Cardiac muscle cell (in vitro differentiated cells and primary cell): ENCODE measurements at regions not wholly inside any gene's neighbourhood (a gene's known extent, or its start where the extent isn't known, plus 50 kb on each side); places are given as distances from the start of the nearest gene placed in this dataset.
A peak's percentile ranks its signal among the peaks of the same experiment; 100 is the strongest.

Experiments used
- DNase-seq, 2 donors: peaks; one replicate each; pipeline versions ENCODE4 v3.0.0 to v3.0.0-alpha.2; 2010 to 2017; ENCODE audit warnings: low read depth in 1 of 2, low spot score in 1 of 2
- H3K27ac ChIP-seq: fragments of 200-600 bp; sonication (generic); 2 replicates; pipeline ENCODE4 v1.5.1; 2016
- H3K27me3 ChIP-seq: fragments of 200-600 bp; sonication (generic); 2 replicates; pipeline ENCODE4 v1.6.0; 2016; ENCODE audit warnings: control low read depth
- H3K36me3 ChIP-seq: fragments of 200-600 bp; sonication (generic); 2 replicates; pipeline ENCODE4 v1.5.1; 2016; ENCODE audit warnings: control low read depth
- H3K4me1 ChIP-seq: fragments of 200-600 bp; sonication (generic); 2 replicates; pipeline ENCODE4 v1.8.1; 2017; ENCODE audit warnings: low read depth, mild to moderate bottlenecking, mixed run types
- H3K4me3 ChIP-seq: fragments of 200-600 bp; sonication (generic); 2 replicates; pipeline ENCODE4 v1.5.1; 2016; ENCODE audit warnings: mild to moderate bottlenecking
- H3K9me3 ChIP-seq: fragments of 200-600 bp; sonication (generic); 2 replicates; pipeline ENCODE4 v1.5.1; 2017; ENCODE audit warnings: low read depth, mild to moderate bottlenecking, control low read depth
- TF ChIP-seq, protein P1 (sequence below): IDR thresholded peaks from 2 replicates; pipeline ENCODE4 v1.5.1; 2012; ENCODE audit warnings: low read depth, mild to moderate bottlenecking, low read length

DNA sequence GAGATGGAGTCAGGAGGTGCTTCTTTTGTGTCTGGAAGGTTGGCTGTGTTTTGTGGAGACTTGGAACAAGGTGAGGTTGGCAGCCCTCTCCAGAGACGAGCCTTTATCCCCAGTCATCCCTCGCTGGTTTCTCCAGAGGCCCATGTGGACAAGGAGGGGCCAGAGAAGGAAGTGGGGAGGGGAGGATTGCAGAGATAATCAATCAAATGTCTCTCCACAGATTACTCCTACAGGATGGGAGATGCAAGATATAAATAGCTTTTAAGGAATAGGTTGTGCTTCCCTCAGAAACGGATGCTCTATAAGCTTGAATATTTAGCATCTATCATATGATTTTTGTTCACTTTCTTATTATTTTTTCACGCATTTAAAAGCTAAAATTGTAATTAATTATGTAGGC, 70.4 kb upstream of the VWDE start:
- Histone ChIP-seq H3K4me1 (peaks cover 28% of the 10 kb centered on the region), H3K27me3 (no peaks in the 10 kb centered on the region), H3K27ac (no peak overlapping the region), H3K36me3 (no peaks in the 10 kb centered on the region), H3K4me3 (no peak overlapping the region), H3K9me3 (no peaks in the 10 kb centered on the region)
- TF ChIP-seq, protein P1, sequence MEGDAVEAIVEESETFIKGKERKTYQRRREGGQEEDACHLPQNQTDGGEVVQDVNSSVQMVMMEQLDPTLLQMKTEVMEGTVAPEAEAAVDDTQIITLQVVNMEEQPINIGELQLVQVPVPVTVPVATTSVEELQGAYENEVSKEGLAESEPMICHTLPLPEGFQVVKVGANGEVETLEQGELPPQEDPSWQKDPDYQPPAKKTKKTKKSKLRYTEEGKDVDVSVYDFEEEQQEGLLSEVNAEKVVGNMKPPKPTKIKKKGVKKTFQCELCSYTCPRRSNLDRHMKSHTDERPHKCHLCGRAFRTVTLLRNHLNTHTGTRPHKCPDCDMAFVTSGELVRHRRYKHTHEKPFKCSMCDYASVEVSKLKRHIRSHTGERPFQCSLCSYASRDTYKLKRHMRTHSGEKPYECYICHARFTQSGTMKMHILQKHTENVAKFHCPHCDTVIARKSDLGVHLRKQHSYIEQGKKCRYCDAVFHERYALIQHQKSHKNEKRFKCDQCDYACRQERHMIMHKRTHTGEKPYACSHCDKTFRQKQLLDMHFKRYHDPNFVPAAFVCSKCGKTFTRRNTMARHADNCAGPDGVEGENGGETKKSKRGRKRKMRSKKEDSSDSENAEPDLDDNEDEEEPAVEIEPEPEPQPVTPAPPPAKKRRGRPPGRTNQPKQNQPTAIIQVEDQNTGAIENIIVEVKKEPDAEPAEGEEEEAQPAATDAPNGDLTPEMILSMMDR = no peak
- DNase-seq = no peak

- Histone ChIP-seq H3K4me1 (peaks cover 28% of the 10 kb centered on the region), H3K36me3 (no peaks in the 10 kb centered on the region), H3K27me3 (no peaks in the 10 kb centered on the region), H3K27ac (peak overlapping the region; percentile 85), H3K9me3 (no peaks in the 10 kb centered on the region), H3K4me3 (no peak overlapping the region)
- peak; percentile 70 to 77 for DNase-seq
- TF ChIP-seq, protein P1 = no peak
Observed at GRCh38 chr7:12475362-12476063, 71.8 kb upstream of the VWDE start.

- no peak overlapping the region for H3K27ac ChIP-seq
- H3K4me3 ChIP-seq = no peak overlapping the region
- TF ChIP-seq, protein P1 = no peak
- DNase-seq = no peak
- no peaks in the 10 kb centered on the region for H3K9me3 ChIP-seq
- H3K27me3 ChIP-seq = no peaks in the 10 kb centered on the region
- peaks cover 28% of the 10 kb centered on the region for H3K4me1 ChIP-seq
- H3K36me3 ChIP-seq = no peaks in the 10 kb centered on the region
Observed at GRCh38 chr7:12477620-12478019, 74.0 kb upstream of the VWDE start.

DNA sequence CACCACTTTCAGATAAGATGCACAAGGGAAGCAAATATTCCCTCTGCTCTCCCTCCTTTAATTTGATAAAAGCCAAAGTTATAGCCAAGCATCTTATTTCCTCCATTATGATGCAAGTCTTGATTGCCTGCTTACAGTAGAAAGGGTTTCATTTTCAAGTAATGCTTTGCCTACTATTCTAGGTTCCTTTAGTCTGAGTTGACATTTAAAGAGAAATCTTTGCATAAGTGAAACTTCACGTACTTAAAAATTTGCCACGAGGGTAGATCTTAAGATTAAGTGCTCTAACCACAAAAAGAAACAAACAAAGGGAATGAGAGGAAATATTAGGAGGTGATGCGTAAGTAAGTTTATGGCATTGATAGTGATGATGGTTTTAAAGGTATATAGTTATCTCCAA, 78.1 kb upstream of the VWDE start:
- Histone ChIP-seq H3K4me1 (no peaks in the 10 kb centered on the region), H3K4me3 (no peak overlapping the region), H3K36me3 (no peaks in the 10 kb centered on the region), H3K27ac (no peak overlapping the region), H3K9me3 (no peaks in the 10 kb centered on the region), H3K27me3 (no peaks in the 10 kb centered on the region)
- TF ChIP-seq, protein P1 = no peak
- no peak for DNase-seq

DNA sequence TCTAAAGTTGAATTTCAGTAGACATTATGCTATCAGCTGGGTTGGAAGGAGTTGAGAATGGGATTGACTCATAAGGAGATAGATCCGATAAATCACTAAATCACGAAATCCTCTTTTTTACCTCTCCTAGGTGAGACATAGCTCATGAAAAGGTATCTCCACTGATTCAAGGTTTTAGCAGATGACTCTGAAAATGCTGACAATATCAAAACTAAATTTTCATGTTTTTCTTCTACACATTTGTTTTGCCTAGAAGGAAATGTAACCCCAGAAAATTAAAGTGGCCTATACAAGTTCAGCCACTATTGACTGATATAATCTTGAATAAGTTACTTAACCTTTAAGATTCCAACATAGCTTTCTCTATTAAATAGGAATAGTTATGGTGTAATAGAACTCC, 82.2 kb upstream of the VWDE start:
- no peaks in the 10 kb centered on the region for H3K36me3 ChIP-seq
- no peak for DNase-seq
- no peaks in the 10 kb centered on the region for H3K27me3 ChIP-seq
- H3K4me3 ChIP-seq = no peak overlapping the region
- TF ChIP-seq, protein P1 = no peak
- no peak overlapping the region for H3K27ac ChIP-seq
- H3K4me1 ChIP-seq = no peaks in the 10 kb centered on the region
- H3K9me3 ChIP-seq = no peaks in the 10 kb centered on the region
